Sigmoid colon (tissue), 4 donors: ENCODE measurements at regions not wholly inside any gene's neighbourhood (a gene's known extent, or its start where the extent isn't known, plus 50 kb on each side); places are given as distances from the start of the nearest gene placed in this dataset.

ENCODE experiments used
- EP300 ChIP-seq, 4 donors: sonication (generic); formaldehyde crosslinking; IDR thresholded peaks; one replicate each; pipeline ENCODE4 v1.6.1; 2017; ENCODE audit warnings: antibody characterized with exemption in 4 of 4
- POLR2AphosphoS5 ChIP-seq, 4 donors: sonication (generic); formaldehyde crosslinking; IDR thresholded peaks; one replicate each; pipeline ENCODE4 v1.6.1; 2017; ENCODE audit warnings: antibody characterized with exemption in 4 of 4
- TF ChIP-seq, protein P1 (sequence below), 4 experiments: fragments of 450-650 bp in 3 of 4; fragments of 200-600 bp in 1 of 4; IDR thresholded peaks; one replicate each; pipeline ENCODE4 v1.5.1; 2016 to 2019; ENCODE audit warnings: antibody characterized with exemption in 4 of 4, mild to moderate bottlenecking in 3 of 4, moderate library complexity in 2 of 4

- TF ChIP-seq, protein P1, sequence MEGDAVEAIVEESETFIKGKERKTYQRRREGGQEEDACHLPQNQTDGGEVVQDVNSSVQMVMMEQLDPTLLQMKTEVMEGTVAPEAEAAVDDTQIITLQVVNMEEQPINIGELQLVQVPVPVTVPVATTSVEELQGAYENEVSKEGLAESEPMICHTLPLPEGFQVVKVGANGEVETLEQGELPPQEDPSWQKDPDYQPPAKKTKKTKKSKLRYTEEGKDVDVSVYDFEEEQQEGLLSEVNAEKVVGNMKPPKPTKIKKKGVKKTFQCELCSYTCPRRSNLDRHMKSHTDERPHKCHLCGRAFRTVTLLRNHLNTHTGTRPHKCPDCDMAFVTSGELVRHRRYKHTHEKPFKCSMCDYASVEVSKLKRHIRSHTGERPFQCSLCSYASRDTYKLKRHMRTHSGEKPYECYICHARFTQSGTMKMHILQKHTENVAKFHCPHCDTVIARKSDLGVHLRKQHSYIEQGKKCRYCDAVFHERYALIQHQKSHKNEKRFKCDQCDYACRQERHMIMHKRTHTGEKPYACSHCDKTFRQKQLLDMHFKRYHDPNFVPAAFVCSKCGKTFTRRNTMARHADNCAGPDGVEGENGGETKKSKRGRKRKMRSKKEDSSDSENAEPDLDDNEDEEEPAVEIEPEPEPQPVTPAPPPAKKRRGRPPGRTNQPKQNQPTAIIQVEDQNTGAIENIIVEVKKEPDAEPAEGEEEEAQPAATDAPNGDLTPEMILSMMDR (IDR thresholded peaks at IDR 0.05): no peak
- TF ChIP-seq POLR2AphosphoS5 (IDR thresholded peaks at IDR 0.05) (no peak), EP300 (IDR thresholded peaks at IDR 0.05) (no peak)
These were observed 207.7 kb downstream of the ZBBX start for GRCh38 chr3:167172377-167172776.
